ENCODE measurements at regions not wholly inside any gene's neighbourhood (a gene's known extent, or its start where the extent isn't known, plus 50 kb on each side); places are given as distances from the start of the nearest gene placed in this dataset.

GRCh38 chr13:91145571-91146205 lies 201.8 kb upstream of the MIR17HG start:
- no peak overlapping the region for H3K27ac ChIP-seq (ENCODE audit: low read depth, low read length)
- H3K4me3 ChIP-seq (ENCODE audit: low read depth in 1 of 2, low read length in 2 of 2) = no peak overlapping the region
- no peaks in the 10 kb centered on the region for H3K4me1 ChIP-seq (ENCODE audit: control insufficient read depth in 1 of 2, insufficient read depth in 2 of 2, low read length in 2 of 2)
- H3K9ac ChIP-seq (ENCODE audit: low read depth in 1 of 2, low read length in 2 of 2) = no peak overlapping the region
- no peaks in the 10 kb centered on the region for H3K9me3 ChIP-seq (ENCODE audit: control insufficient read depth in 1 of 2, low read length in 2 of 2)
- no peaks in the 10 kb centered on the region for H3K27me3 ChIP-seq (ENCODE audit: control insufficient read depth in 1 of 2, insufficient read depth in 2 of 2, low read length in 2 of 2)
- no peaks in the 10 kb centered on the region for H3K36me3 ChIP-seq (ENCODE audit: control insufficient read depth in 1 of 2, insufficient read depth in 2 of 2, low read length in 2 of 2)

- no peaks in the 10 kb centered on the region for H3K9me3 ChIP-seq (ENCODE audit: control insufficient read depth in 1 of 2, low read length in 2 of 2)
- no peak overlapping the region for H3K4me3 ChIP-seq (ENCODE audit: low read depth in 1 of 2, low read length in 2 of 2)
- no peak overlapping the region for H3K27ac ChIP-seq (ENCODE audit: low read depth, low read length)
- H3K36me3 ChIP-seq (ENCODE audit: control insufficient read depth in 1 of 2, insufficient read depth in 2 of 2, low read length in 2 of 2) = no peaks in the 10 kb centered on the region
- H3K4me1 ChIP-seq (ENCODE audit: control insufficient read depth in 1 of 2, insufficient read depth in 2 of 2, low read length in 2 of 2) = no peaks in the 10 kb centered on the region
- H3K9ac ChIP-seq (ENCODE audit: low read depth in 1 of 2, low read length in 2 of 2) = no peak overlapping the region
- no peaks in the 10 kb centered on the region for H3K27me3 ChIP-seq (ENCODE audit: control insufficient read depth in 1 of 2, insufficient read depth in 2 of 2, low read length in 2 of 2)
Measured at GRCh38 chr13:91146601-91147000, 200.9 kb upstream of the MIR17HG start.

GRCh38 chr13:91148098-91148497 lies 199.4 kb upstream of the MIR17HG start:
- Histone ChIP-seq H3K4me1 (ENCODE audit: control insufficient read depth in 1 of 2, insufficient read depth in 2 of 2, low read length in 2 of 2) (no peaks in the 10 kb centered on the region), H3K27ac (ENCODE audit: low read depth, low read length) (no peak overlapping the region), H3K36me3 (ENCODE audit: control insufficient read depth in 1 of 2, insufficient read depth in 2 of 2, low read length in 2 of 2) (no peaks in the 10 kb centered on the region), H3K9ac (ENCODE audit: low read depth in 1 of 2, low read length in 2 of 2) (no peak overlapping the region), H3K9me3 (ENCODE audit: control insufficient read depth in 1 of 2, low read length in 2 of 2) (no peaks in the 10 kb centered on the region), H3K4me3 (ENCODE audit: low read depth in 1 of 2, low read length in 2 of 2) (no peak overlapping the region), H3K27me3 (ENCODE audit: control insufficient read depth in 1 of 2, insufficient read depth in 2 of 2, low read length in 2 of 2) (no peaks in the 10 kb centered on the region)

DNA sequence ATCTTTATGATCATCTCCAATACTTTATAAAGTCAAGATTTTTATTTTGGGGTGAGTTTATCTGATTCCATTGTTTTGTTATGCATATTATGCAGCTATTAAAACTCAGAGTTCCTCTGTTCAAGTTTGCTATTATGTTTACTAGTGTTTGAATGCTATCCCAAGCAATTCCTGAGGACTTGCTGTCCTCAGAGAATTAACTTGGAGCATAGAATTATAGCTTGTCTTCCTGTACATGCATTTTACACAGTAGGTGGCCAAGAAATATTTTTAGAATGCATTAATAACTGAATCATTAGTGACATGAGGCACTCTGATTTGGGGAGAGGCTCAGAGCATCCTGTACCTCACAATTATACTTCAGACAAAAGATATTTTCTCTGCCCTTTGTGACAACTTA lies 195.6 kb upstream of the MIR17HG start:
- H3K27ac ChIP-seq (ENCODE audit: low read depth, low read length) = no peak overlapping the region
- no peaks in the 10 kb centered on the region for H3K36me3 ChIP-seq (ENCODE audit: control insufficient read depth in 1 of 2, insufficient read depth in 2 of 2, low read length in 2 of 2)
- no peaks in the 10 kb centered on the region for H3K27me3 ChIP-seq (ENCODE audit: control insufficient read depth in 1 of 2, insufficient read depth in 2 of 2, low read length in 2 of 2)
- H3K9ac ChIP-seq (ENCODE audit: low read depth in 1 of 2, low read length in 2 of 2) = no peak overlapping the region
- H3K4me1 ChIP-seq (ENCODE audit: control insufficient read depth in 1 of 2, insufficient read depth in 2 of 2, low read length in 2 of 2) = peaks cover 0 to 4% of the 10 kb centered on the region in 2 donors
- no peaks in the 10 kb centered on the region for H3K9me3 ChIP-seq (ENCODE audit: control insufficient read depth in 1 of 2, low read length in 2 of 2)
- H3K4me3 ChIP-seq (ENCODE audit: low read depth in 1 of 2, low read length in 2 of 2) = no peak overlapping the region

- no peaks in the 10 kb centered on the region for H3K36me3 ChIP-seq (ENCODE audit: control insufficient read depth in 1 of 2, insufficient read depth in 2 of 2, low read length in 2 of 2)
- no peak overlapping the region for H3K4me3 ChIP-seq (ENCODE audit: low read depth in 1 of 2, low read length in 2 of 2)
- no peak overlapping the region for H3K9ac ChIP-seq (ENCODE audit: low read depth in 1 of 2, low read length in 2 of 2)
- H3K27me3 ChIP-seq (ENCODE audit: control insufficient read depth in 1 of 2, insufficient read depth in 2 of 2, low read length in 2 of 2) = no peaks in the 10 kb centered on the region
- H3K27ac ChIP-seq (ENCODE audit: low read depth, low read length) = no peak overlapping the region
- peaks cover 0 to 4% of the 10 kb centered on the region in 2 donors for H3K4me1 ChIP-seq (ENCODE audit: control insufficient read depth in 1 of 2, insufficient read depth in 2 of 2, low read length in 2 of 2)
- no peaks in the 10 kb centered on the region for H3K9me3 ChIP-seq (ENCODE audit: control insufficient read depth in 1 of 2, low read length in 2 of 2)
Measured at GRCh38 chr13:91153372-91153771, 194.1 kb upstream of the MIR17HG start.

DNA sequence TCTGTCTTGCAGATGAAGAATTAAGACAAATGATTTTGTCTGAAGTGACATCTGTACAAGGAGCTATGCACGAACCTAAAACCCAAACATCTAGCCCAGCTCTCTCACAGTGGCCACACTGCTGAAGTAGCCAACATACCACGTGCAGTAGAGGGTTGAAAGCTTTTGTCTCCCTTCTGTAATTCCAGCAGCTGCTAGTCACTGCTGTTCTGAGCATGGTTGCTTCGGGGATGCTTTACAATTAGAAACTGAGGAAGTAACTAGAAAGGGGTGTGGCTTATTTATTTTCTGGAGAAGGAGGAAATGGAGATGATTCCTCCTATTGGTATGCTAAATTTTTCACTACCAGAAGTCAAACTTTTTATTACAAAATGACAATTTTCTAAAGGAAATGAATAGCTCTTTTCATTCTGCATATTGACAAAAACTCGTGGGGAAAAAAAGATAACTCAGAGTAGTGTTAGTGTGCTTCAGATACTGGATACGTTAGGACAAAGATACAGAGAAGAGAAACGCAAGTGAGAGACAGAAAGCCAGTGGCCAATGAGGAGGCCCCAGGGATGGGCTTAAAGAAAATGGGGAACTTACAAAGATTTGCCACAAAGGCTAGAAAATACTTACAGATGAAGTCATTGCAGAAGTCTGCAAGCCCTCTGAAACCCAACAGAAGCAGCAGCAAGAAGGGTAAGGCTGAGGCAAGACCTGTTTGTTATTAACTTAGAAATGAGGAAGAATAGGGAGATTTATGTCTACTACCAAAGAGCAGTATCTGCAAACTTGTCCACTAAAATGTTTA lies 192.7 kb upstream of the MIR17HG start:
- H3K4me3 ChIP-seq (ENCODE audit: low read depth in 1 of 2, low read length in 2 of 2) = no peak overlapping the region
- no peak overlapping the region for H3K9ac ChIP-seq (ENCODE audit: low read depth in 1 of 2, low read length in 2 of 2)
- peaks cover 0 to 4% of the 10 kb centered on the region in 2 donors for H3K4me1 ChIP-seq (ENCODE audit: control insufficient read depth in 1 of 2, insufficient read depth in 2 of 2, low read length in 2 of 2)
- no peaks in the 10 kb centered on the region for H3K27me3 ChIP-seq (ENCODE audit: control insufficient read depth in 1 of 2, insufficient read depth in 2 of 2, low read length in 2 of 2)
- H3K36me3 ChIP-seq (ENCODE audit: control insufficient read depth in 1 of 2, insufficient read depth in 2 of 2, low read length in 2 of 2) = no peaks in the 10 kb centered on the region
- no peaks in the 10 kb centered on the region for H3K9me3 ChIP-seq (ENCODE audit: control insufficient read depth in 1 of 2, low read length in 2 of 2)
- no peak overlapping the region for H3K27ac ChIP-seq (ENCODE audit: low read depth, low read length)

GRCh38 chr13:91155512-91156114 lies 191.9 kb upstream of the MIR17HG start:
- Histone ChIP-seq H3K4me3 (ENCODE audit: low read depth in 1 of 2, low read length in 2 of 2) (no peak overlapping the region), H3K9ac (ENCODE audit: low read depth in 1 of 2, low read length in 2 of 2) (no peak overlapping the region), H3K9me3 (ENCODE audit: control insufficient read depth in 1 of 2, low read length in 2 of 2) (no peaks in the 10 kb centered on the region), H3K27me3 (ENCODE audit: control insufficient read depth in 1 of 2, insufficient read depth in 2 of 2, low read length in 2 of 2) (no peaks in the 10 kb centered on the region), H3K36me3 (ENCODE audit: control insufficient read depth in 1 of 2, insufficient read depth in 2 of 2, low read length in 2 of 2) (no peaks in the 10 kb centered on the region), H3K27ac (ENCODE audit: low read depth, low read length) (no peak overlapping the region), H3K4me1 (ENCODE audit: control insufficient read depth in 1 of 2, insufficient read depth in 2 of 2, low read length in 2 of 2) (peaks cover 0 to 4% of the 10 kb centered on the region in 2 donors)

- Histone ChIP-seq H3K36me3 (ENCODE audit: control insufficient read depth in 1 of 2, insufficient read depth in 2 of 2, low read length in 2 of 2) (no peaks in the 10 kb centered on the region), H3K9me3 (ENCODE audit: control insufficient read depth in 1 of 2, low read length in 2 of 2) (no peaks in the 10 kb centered on the region), H3K27ac (ENCODE audit: low read depth, low read length) (no peak overlapping the region), H3K9ac (ENCODE audit: low read depth in 1 of 2, low read length in 2 of 2) (no peak overlapping the region), H3K27me3 (ENCODE audit: control insufficient read depth in 1 of 2, insufficient read depth in 2 of 2, low read length in 2 of 2) (no peaks in the 10 kb centered on the region), H3K4me3 (ENCODE audit: low read depth in 1 of 2, low read length in 2 of 2) (no peak overlapping the region), H3K4me1 (ENCODE audit: control insufficient read depth in 1 of 2, insufficient read depth in 2 of 2, low read length in 2 of 2) (peaks cover 0 to 4% of the 10 kb centered on the region in 2 donors)
Measured at GRCh38 chr13:91157273-91158016, 190.0 kb upstream of the MIR17HG start.

DNA sequence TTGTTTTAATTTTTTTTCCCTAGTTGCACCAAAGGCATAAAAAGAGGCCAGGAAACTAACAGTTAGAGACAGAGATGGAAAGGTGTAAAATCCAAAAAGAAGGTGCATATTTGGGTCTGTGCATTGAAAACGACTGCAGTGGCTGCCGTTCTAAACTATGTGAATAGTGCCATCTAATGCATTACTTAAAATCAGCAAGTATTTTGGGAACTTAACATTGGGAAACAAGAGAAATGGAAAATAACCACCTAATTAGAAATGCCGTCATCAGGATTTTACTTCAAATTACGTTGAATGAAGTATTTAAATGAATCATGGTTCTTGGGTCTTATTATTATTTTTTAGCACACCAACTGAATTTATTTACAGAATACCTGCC lies 189.5 kb upstream of the MIR17HG start:
- Histone ChIP-seq H3K27ac (ENCODE audit: low read depth, low read length) (no peak overlapping the region), H3K36me3 (ENCODE audit: control insufficient read depth in 1 of 2, insufficient read depth in 2 of 2, low read length in 2 of 2) (no peaks in the 10 kb centered on the region), H3K9ac (ENCODE audit: low read depth in 1 of 2, low read length in 2 of 2) (no peak overlapping the region), H3K9me3 (ENCODE audit: control insufficient read depth in 1 of 2, low read length in 2 of 2) (no peaks in the 10 kb centered on the region), H3K4me3 (ENCODE audit: low read depth in 1 of 2, low read length in 2 of 2) (no peak overlapping the region), H3K4me1 (ENCODE audit: control insufficient read depth in 1 of 2, insufficient read depth in 2 of 2, low read length in 2 of 2) (peaks cover 0 to 4% of the 10 kb centered on the region in 2 donors), H3K27me3 (ENCODE audit: control insufficient read depth in 1 of 2, insufficient read depth in 2 of 2, low read length in 2 of 2) (no peaks in the 10 kb centered on the region)

GRCh38 chr13:91162180-91162579 lies 185.3 kb upstream of the MIR17HG start:
- no peak overlapping the region for H3K9ac ChIP-seq (ENCODE audit: low read depth in 1 of 2, low read length in 2 of 2)
- no peaks in the 10 kb centered on the region for H3K27me3 ChIP-seq (ENCODE audit: control insufficient read depth in 1 of 2, insufficient read depth in 2 of 2, low read length in 2 of 2)
- H3K9me3 ChIP-seq (ENCODE audit: control insufficient read depth in 1 of 2, low read length in 2 of 2) = no peaks in the 10 kb centered on the region
- H3K4me1 ChIP-seq (ENCODE audit: control insufficient read depth in 1 of 2, insufficient read depth in 2 of 2, low read length in 2 of 2) = no peaks in the 10 kb centered on the region
- no peaks in the 10 kb centered on the region for H3K36me3 ChIP-seq (ENCODE audit: control insufficient read depth in 1 of 2, insufficient read depth in 2 of 2, low read length in 2 of 2)
- H3K27ac ChIP-seq (ENCODE audit: low read depth, low read length) = no peak overlapping the region
- no peak overlapping the region for H3K4me3 ChIP-seq (ENCODE audit: low read depth in 1 of 2, low read length in 2 of 2)
